PFSK-1 (cell line): ENCODE measurements at regions not wholly inside any gene's neighbourhood (a gene's known extent, or its start where the extent isn't known, plus 50 kb on each side); places are given as distances from the start of the nearest gene placed in this dataset.

Source experiments
- FOXP2 ChIP-seq: optimal IDR thresholded peaks from 2 replicates; pipeline ENCODE3; 2011; ENCODE audit warnings: borderline replicate concordance, control low read depth, inconsistent platforms; ENCODE audit not compliant: insufficient read depth; ENCODE audit errors: extremely low read length, extremely low read depth
- POLR2AphosphoS5 ChIP-seq: IDR thresholded peaks from 2 replicates; pipeline ENCODE4 v1.6.1; 2012; ENCODE audit warnings: low read depth, mild to moderate bottlenecking, control low read depth, low read length, moderate library complexity
- SIN3A ChIP-seq: IDR thresholded peaks from 2 replicates; pipeline ENCODE4 v1.6.1; 2012; ENCODE audit warnings: mild to moderate bottlenecking, low read length, moderate library complexity, borderline replicate concordance; ENCODE audit not compliant: insufficient read depth
- TAF1 ChIP-seq: IDR thresholded peaks from 2 replicates; pipeline ENCODE4 v1.6.1; 2012; ENCODE audit warnings: low read length, control low read depth, borderline replicate concordance; ENCODE audit not compliant: insufficient read depth
- TF ChIP-seq, protein P1 (sequence below), 2 experiments: IDR thresholded peaks; 2 replicates each; pipeline versions ENCODE4 v1.6.1 to v1.8.0; 2011 to 2012; ENCODE audit warnings: low read depth in 2 of 2, low read length in 2 of 2, control low read depth in 1 of 2, inconsistent platforms in 1 of 2, mild to moderate bottlenecking in 1 of 2, moderate library complexity in 1 of 2; ENCODE audit not compliant: insufficient read depth in 1 of 2

DNA sequence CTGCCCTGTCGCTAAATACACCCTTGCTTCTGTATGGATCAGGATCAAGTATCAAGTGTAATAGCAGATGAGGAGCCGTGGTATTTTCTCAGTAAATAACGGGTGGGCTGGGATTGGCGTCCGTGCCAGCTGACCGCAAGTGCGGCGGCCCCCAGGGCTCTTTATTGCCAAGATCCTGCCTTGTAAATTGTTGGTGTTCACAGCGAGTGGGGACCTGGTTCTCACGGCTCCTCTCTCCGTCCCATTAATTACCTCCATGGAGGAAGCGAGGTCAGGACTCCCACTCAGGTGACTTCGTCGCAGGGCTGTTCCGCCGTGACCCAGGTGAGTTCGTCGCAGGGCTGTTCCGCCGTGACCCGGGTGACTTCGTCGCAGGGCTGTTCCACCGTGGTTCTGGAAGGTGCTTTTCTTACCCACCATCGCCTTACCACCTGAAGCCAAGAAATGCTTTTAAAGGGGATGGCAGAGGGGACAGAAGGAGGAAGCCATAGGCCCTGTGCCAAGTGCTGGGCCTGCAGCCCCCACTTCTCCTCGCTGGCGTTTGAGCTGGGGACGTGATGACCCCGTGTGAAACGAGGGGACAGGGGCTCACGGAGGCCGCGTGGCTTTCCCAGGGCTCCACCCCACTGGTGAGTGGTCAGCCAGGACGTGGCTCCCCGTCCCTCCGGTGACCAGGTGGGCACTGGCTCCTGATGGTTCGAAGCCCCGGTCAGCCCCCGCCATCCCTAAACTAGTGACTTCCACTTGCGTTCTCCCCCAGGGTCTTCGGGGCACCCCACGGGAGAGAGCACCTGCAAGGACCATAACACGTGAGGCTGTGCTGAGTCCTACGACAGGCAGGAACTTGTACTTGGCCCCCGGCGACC, 118.4 kb downstream of the TWIST2 start:
- TF ChIP-seq SIN3A (no peak), FOXP2 (no peak)

DNA sequence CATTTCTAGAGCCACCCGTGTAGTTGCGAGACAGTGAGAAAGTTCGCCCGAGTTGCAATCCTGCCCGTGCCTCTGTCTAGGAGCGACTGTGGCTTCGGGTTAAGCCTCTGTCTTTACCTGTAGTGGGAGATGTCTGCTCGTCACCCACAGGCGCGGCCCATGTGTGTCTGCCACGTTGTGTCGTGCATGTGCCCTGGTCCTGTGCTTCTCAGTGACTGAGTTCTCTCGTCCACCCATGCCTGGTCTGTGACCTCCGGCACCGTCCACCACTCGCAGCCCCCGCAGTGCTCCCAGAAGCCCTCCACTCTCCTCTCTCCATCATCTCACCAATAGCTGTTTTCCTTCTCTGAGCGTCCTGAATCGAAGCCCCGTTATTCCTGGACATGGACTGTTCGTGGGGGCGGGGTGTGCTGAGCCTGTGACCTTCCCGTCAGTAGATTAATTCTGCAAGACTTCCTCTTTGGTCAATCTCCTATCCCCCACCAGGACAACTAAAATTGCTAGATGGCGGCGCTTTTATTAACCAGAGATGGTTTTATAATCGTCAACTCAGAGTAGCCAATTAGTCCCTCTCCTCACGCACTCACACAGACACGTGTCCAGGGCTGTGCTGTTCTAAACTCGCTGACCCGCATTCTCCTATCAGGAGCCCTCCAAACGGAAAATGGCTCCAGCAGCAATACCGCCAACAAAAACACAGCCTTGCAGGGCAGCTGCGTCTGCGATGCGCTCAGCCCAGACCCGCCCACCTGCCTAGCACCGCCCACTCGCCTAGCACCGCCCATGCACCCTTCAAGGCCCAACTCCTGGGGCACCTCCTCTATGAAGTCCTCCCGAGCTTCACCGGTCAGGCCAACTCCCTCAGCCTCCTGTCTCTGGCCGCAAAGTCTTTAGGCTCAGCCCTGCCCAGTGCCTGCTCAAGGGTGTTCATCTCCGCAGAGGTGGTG, 119.4 kb downstream of the TWIST2 start:
- no peak for TF ChIP-seq SIN3A
- TF ChIP-seq FOXP2: no peak
- TF ChIP-seq POLR2AphosphoS5: no peak
- TF ChIP-seq, protein P1, sequence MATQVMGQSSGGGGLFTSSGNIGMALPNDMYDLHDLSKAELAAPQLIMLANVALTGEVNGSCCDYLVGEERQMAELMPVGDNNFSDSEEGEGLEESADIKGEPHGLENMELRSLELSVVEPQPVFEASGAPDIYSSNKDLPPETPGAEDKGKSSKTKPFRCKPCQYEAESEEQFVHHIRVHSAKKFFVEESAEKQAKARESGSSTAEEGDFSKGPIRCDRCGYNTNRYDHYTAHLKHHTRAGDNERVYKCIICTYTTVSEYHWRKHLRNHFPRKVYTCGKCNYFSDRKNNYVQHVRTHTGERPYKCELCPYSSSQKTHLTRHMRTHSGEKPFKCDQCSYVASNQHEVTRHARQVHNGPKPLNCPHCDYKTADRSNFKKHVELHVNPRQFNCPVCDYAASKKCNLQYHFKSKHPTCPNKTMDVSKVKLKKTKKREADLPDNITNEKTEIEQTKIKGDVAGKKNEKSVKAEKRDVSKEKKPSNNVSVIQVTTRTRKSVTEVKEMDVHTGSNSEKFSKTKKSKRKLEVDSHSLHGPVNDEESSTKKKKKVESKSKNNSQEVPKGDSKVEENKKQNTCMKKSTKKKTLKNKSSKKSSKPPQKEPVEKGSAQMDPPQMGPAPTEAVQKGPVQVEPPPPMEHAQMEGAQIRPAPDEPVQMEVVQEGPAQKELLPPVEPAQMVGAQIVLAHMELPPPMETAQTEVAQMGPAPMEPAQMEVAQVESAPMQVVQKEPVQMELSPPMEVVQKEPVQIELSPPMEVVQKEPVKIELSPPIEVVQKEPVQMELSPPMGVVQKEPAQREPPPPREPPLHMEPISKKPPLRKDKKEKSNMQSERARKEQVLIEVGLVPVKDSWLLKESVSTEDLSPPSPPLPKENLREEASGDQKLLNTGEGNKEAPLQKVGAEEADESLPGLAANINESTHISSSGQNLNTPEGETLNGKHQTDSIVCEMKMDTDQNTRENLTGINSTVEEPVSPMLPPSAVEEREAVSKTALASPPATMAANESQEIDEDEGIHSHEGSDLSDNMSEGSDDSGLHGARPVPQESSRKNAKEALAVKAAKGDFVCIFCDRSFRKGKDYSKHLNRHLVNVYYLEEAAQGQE (IDR thresholded peaks at IDR 0.05; ENCODE audit: insufficient read depth in 1 of 2, low read depth in 2 of 2, low read length in 2 of 2): no peak
- TF ChIP-seq TAF1: no peak

GRCh38 chr2:238967978-238968360, 120.1 kb downstream of the TWIST2 start:
- no peak for TF ChIP-seq FOXP2
- TF ChIP-seq, protein P1 (IDR thresholded peaks at IDR 0.05; ENCODE audit: insufficient read depth in 1 of 2, low read depth in 2 of 2, low read length in 2 of 2): no peak
- TF ChIP-seq POLR2AphosphoS5: no peak
- TF ChIP-seq SIN3A: no peak
- no peak for TF ChIP-seq TAF1

DNA sequence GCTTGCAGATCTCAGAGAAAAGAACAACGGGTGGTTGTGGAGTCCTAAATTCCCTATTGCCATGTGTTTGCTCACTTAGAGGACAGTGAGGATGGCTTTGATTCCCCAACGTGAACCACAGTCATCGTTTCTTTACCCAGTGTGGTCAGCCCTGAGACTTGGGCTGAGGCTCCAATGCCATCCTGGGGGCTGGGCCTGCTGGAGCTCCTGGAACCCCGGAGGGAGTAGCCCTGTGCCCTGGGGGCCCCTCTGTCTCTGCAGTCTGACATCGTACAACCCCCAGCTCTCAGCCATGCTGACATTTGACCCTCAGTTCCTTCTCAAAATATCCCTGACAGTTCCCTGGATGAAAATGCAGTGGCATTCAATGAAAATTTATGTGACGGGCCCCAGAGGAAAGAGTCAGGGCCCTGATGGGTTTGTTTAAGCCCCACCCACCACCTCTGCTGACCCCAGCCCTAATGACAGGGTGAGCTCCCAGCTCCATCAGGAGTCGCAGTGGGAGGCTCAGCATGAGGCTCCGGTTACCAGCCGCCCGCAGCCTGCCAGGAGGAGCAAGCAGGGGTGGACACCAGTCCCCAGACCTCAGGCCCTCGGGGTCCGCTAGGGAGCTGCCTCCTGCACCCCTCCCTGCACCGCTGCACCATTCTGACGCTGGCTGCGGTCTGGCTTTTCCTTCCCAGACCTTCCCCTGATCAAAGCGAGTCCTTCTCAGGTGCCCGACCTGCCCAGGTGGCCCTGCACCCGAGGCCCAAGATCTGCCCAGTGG, 120.9 kb downstream of the TWIST2 start:
- TF ChIP-seq SIN3A: no peak
- TF ChIP-seq POLR2AphosphoS5: no peak
- TF ChIP-seq FOXP2: no peak
- TF ChIP-seq, protein P1 (IDR thresholded peaks at IDR 0.05; ENCODE audit: insufficient read depth in 1 of 2, low read depth in 2 of 2, low read length in 2 of 2): no peak
- TF ChIP-seq TAF1: no peak

- TF ChIP-seq POLR2AphosphoS5: no peak
- TF ChIP-seq TAF1: no peak
- TF ChIP-seq SIN3A: no peak
- no peak for TF ChIP-seq FOXP2
- TF ChIP-seq, protein P1 (IDR thresholded peaks at IDR 0.05; ENCODE audit: insufficient read depth in 1 of 2, low read depth in 2 of 2, low read length in 2 of 2): no peak
These were observed 122.0 kb downstream of the TWIST2 start for GRCh38 chr2:238969857-238970256.
